Smooth muscle cell (in vitro differentiated cells): ENCODE measurements at regions not wholly inside any gene's neighbourhood (a gene's known extent, or its start where the extent isn't known, plus 50 kb on each side); places are given as distances from the start of the nearest gene placed in this dataset.

Experiments used
- DNase-seq: peaks from one replicate; lab custom pipeline; 2025; ENCODE audit not compliant: unreplicated experiment; lab: John Stamatoyannopoulos, UW
- H2AFZ ChIP-seq: fragments of 200-600 bp; sonication (generic); 2 replicates; pipeline ENCODE4 v1.6.0; 2016; ENCODE audit warnings: antibody characterized with exemption, low read depth, mild to moderate bottlenecking
- H3F3A ChIP-seq: fragments of 200-600 bp; sonication (generic); 2 replicates; pipeline ENCODE4 v1.6.0; 2017; ENCODE audit warnings: antibody characterized with exemption, low read depth
- H3K27ac ChIP-seq: fragments of 200-600 bp; sonication (generic); 2 replicates; pipeline ENCODE4 v1.5.1; 2016; ENCODE audit warnings: low read depth, mild to moderate bottlenecking
- H3K27me3 ChIP-seq: fragments of 200-600 bp; sonication (generic); 2 replicates; pipeline ENCODE4 v1.6.1; 2016; ENCODE audit warnings: low read depth, mild to moderate bottlenecking
- H3K36me3 ChIP-seq: fragments of 200-600 bp; sonication (generic); 2 replicates; pipeline ENCODE4 v1.5.1; 2016; ENCODE audit warnings: low read depth
- H3K4me1 ChIP-seq: fragments of 200-600 bp; sonication (generic); 2 replicates; pipeline ENCODE4 v1.5.1; 2016; ENCODE audit warnings: low read depth
- H3K4me2 ChIP-seq: fragments of 200-600 bp; sonication (generic); 2 replicates; pipeline ENCODE4 v1.6.0; 2016; ENCODE audit warnings: mild to moderate bottlenecking
- H3K4me3 ChIP-seq: fragments of 200-600 bp; sonication (generic); 2 replicates; pipeline ENCODE4 v1.5.1; 2016; ENCODE audit warnings: mild to moderate bottlenecking
- H3K79me2 ChIP-seq: fragments of 200-600 bp; sonication (generic); 2 replicates; pipeline ENCODE4 v1.6.0; 2016; ENCODE audit warnings: low read depth, mild to moderate bottlenecking
- H3K9ac ChIP-seq: fragments of 200-600 bp; sonication (generic); 2 replicates; pipeline ENCODE4 v1.6.0; 2016; ENCODE audit warnings: low read depth
- H3K9me3 ChIP-seq: fragments of 200-600 bp; sonication (generic); replicated peaks from 2 replicates; pipeline ENCODE4 v1.5.1; 2016; ENCODE audit warnings: low read depth
- H4K20me1 ChIP-seq: fragments of 200-600 bp; sonication (generic); 2 replicates; pipeline ENCODE4 v1.6.0; 2016; ENCODE audit warnings: low read depth
- CTCF ChIP-seq: fragments of 200-600 bp; sonication (generic); IDR thresholded peaks from 2 replicates; pipeline ENCODE4 v1.5.1; 2017; ENCODE audit warnings: borderline replicate concordance, mild to moderate bottlenecking, antibody characterized with exemption; ENCODE audit not compliant: insufficient read depth, poor library complexity, severe bottlenecking
- WGBS: methylation state at CpG from one replicate; pipeline ENCODE4 v1.1.7; 2016; ENCODE audit warnings: low lambda C conversion rate; 5-methylcytosine and 5-hydroxymethylcytosine counted together

- no peaks in the 10 kb centered on the region for H3K9me3 ChIP-seq
- H3F3A ChIP-seq, result no peaks in the 10 kb centered on the region
- no peaks in the 10 kb centered on the region for H3K36me3 ChIP-seq
- H3K9ac ChIP-seq, result no peak overlapping the region
- H3K4me3 ChIP-seq, result no peak overlapping the region
- no peaks in the 10 kb centered on the region for H3K27me3 ChIP-seq
- H3K27ac ChIP-seq, result no peak overlapping the region
- WGBS, result 8% methylated on average over 6 of the region's 6 CpGs
- H3K79me2 ChIP-seq, result no peaks in the 10 kb centered on the region
- no peak for TF ChIP-seq CTCF
- H4K20me1 ChIP-seq, result no peaks in the 10 kb centered on the region
- H3K4me1 ChIP-seq, result no peaks in the 10 kb centered on the region
- no peak overlapping the region for H3K4me2 ChIP-seq
- DNase-seq, result no peak
- no peak overlapping the region for H2AFZ ChIP-seq
Measured at GRCh38 chr13:82597747-82598146, 1284.5 kb downstream of the SLITRK1 start.

- Histone ChIP-seq H4K20me1 (no peaks in the 10 kb centered on the region), H3K9me3 (no peaks in the 10 kb centered on the region), H3F3A (no peaks in the 10 kb centered on the region), H3K4me2 (no peak overlapping the region), H3K27me3 (no peaks in the 10 kb centered on the region), H2AFZ (no peak overlapping the region), H3K4me3 (no peak overlapping the region), H3K9ac (no peak overlapping the region), H3K36me3 (no peaks in the 10 kb centered on the region), H3K27ac (no peak overlapping the region), H3K4me1 (no peaks in the 10 kb centered on the region), H3K79me2 (no peaks in the 10 kb centered on the region)
- no peak for DNase-seq
- no peak for TF ChIP-seq CTCF
- 68% methylated on average over 1 of the region's 1 CpG for WGBS
Measured at GRCh38 chr13:82593239-82593638, 1289.0 kb downstream of the SLITRK1 start.

GRCh38 chr13:82571653-82572052 is 1310.6 kb downstream of the SLITRK1 start:
- H3K4me2 ChIP-seq, result no peak overlapping the region
- peak overlapping the region; percentile 13 for H3K27ac ChIP-seq
- peak overlapping the region; percentile 63 for H2AFZ ChIP-seq
- no peaks in the 10 kb centered on the region for H3K79me2 ChIP-seq
- no peaks in the 10 kb centered on the region for H4K20me1 ChIP-seq
- H3K36me3 ChIP-seq, result no peaks in the 10 kb centered on the region
- no peaks in the 10 kb centered on the region for H3K4me1 ChIP-seq
- H3F3A ChIP-seq, result no peaks in the 10 kb centered on the region
- no peaks in the 10 kb centered on the region for H3K9me3 ChIP-seq
- DNase-seq, result no peak
- H3K27me3 ChIP-seq, result no peaks in the 10 kb centered on the region
- H3K4me3 ChIP-seq, result no peak overlapping the region
- 34% methylated on average over 3 of the region's 3 CpGs for WGBS
- no peak overlapping the region for H3K9ac ChIP-seq
- TF ChIP-seq CTCF, result no peak

DNA sequence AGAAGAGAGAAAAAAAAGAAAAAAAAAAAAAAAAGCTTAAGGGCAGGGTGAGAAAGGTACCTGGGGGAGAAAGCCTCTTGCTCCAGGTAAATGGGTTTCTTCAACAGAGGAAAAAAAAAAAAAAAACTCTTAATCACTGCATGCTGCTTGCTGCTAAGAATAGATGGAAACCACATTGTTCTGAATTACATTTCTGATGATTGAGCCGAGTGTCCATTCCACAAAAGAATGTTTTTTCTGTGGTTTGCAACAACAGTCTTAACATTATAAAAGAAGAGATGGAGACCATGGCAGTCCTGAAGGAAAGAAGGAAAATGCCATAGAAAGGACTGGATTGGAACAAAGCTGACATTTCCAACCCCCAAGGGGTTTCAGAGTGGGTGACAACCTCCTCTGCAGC is 1312.7 kb downstream of the SLITRK1 start:
- H3F3A ChIP-seq, result no peaks in the 10 kb centered on the region
- H3K27ac ChIP-seq, result no peak overlapping the region
- H3K4me3 ChIP-seq, result no peak overlapping the region
- H3K36me3 ChIP-seq, result no peaks in the 10 kb centered on the region
- H3K4me1 ChIP-seq, result no peaks in the 10 kb centered on the region
- no peaks in the 10 kb centered on the region for H3K27me3 ChIP-seq
- H4K20me1 ChIP-seq, result no peaks in the 10 kb centered on the region
- no peak overlapping the region for H3K9ac ChIP-seq
- H3K9me3 ChIP-seq, result no peaks in the 10 kb centered on the region
- H2AFZ ChIP-seq, result no peak overlapping the region
- WGBS, result 75% methylated on average over 1 of the region's 1 CpG
- no peak overlapping the region for H3K4me2 ChIP-seq
- no peak for DNase-seq
- no peak for TF ChIP-seq CTCF
- no peaks in the 10 kb centered on the region for H3K79me2 ChIP-seq
